UCSD-AML1 (cell line): ENCODE measurements at regions not wholly inside any gene's neighbourhood (a gene's known extent, or its start where the extent isn't known, plus 50 kb on each side); places are given as distances from the start of the nearest gene placed in this dataset.
"Not testable (repeated sequence)": the region's sequence is repeated elsewhere in the genome, so short reads cannot be mapped to it uniquely, and the experiment has no call there.

ENCODE experiments used
- DNase-seq: peaks from one replicate; lab custom pipeline; 2025; ENCODE audit not compliant: unreplicated experiment; lab: John Stamatoyannopoulos, UW

- no peak for DNase-seq
Observed at GRCh38 chr12:112615196-112615595, 176.4 kb upstream of the RPH3A start.

- DNase-seq: no peak
Observed at GRCh38 chr12:112616469-112617152, 174.9 kb upstream of the RPH3A start.

- no peak for DNase-seq
Observed at GRCh38 chr12:112617153-112617505, 174.4 kb upstream of the RPH3A start.

GRCh38 chr12:112627851-112628250 lies 163.7 kb upstream of the RPH3A start:
- DNase-seq: peak; percentile 55

GRCh38 chr12:112631974-112632373 lies 159.6 kb upstream of the RPH3A start:
- DNase-seq: not testable (repeated sequence)

GRCh38 chr12:112635036-112635435 lies 156.5 kb upstream of the RPH3A start:
- DNase-seq: no peak

- no peak for DNase-seq
Observed at GRCh38 chr12:112638420-112638819, 153.1 kb upstream of the RPH3A start.

- no peak for DNase-seq
Observed at GRCh38 chr12:112645586-112645985, 146.0 kb upstream of the RPH3A start.

- DNase-seq: no peak
Observed at GRCh38 chr12:112656141-112656540, 135.4 kb upstream of the RPH3A start.

GRCh38 chr12:112664569-112664968 lies 127.0 kb upstream of the RPH3A start:
- peak; percentile 43 for DNase-seq

GRCh38 chr12:112665958-112666357 lies 125.6 kb upstream of the RPH3A start:
- no peak for DNase-seq

GRCh38 chr12:112671564-112671963 lies 120.0 kb upstream of the RPH3A start:
- DNase-seq: no peak

- DNase-seq: no peak
Observed at GRCh38 chr12:112674539-112674938, 117.0 kb upstream of the RPH3A start.

- DNase-seq: no peak
Observed at GRCh38 chr12:112676507-112676906, 115.0 kb upstream of the RPH3A start.

GRCh38 chr12:112677050-112677765 lies 114.3 kb upstream of the RPH3A start:
- DNase-seq: no peak

GRCh38 chr12:112680993-112681392 lies 110.6 kb upstream of the RPH3A start:
- DNase-seq: no peak

- no peak for DNase-seq
Observed at GRCh38 chr12:112682586-112682985, 109.0 kb upstream of the RPH3A start.

GRCh38 chr12:112684742-112685141 lies 106.8 kb upstream of the RPH3A start:
- no peak for DNase-seq

GRCh38 chr12:112685321-112685720 lies 106.2 kb upstream of the RPH3A start:
- no peak for DNase-seq

GRCh38 chr12:112686373-112686772 lies 105.2 kb upstream of the RPH3A start:
- no peak for DNase-seq

GRCh38 chr12:112694065-112694464 lies 97.5 kb upstream of the RPH3A start:
- DNase-seq: no peak

GRCh38 chr12:112697441-112697840 lies 94.1 kb upstream of the RPH3A start:
- not testable (repeated sequence) for DNase-seq
